Endodermal cell (in vitro differentiated cells): ENCODE measurements at regions not wholly inside any gene's neighbourhood (a gene's known extent, or its start where the extent isn't known, plus 50 kb on each side); places are given as distances from the start of the nearest gene placed in this dataset.
A peak's percentile ranks its signal among the peaks of the same experiment; 100 is the strongest.

ENCODE experiments used
- DNase-seq: peaks from one replicate; pipeline ENCODE4 v3.0.0-alpha.2; 2017
- H3K27ac ChIP-seq: 2 replicates; pipeline ENCODE4 v1.5.1; 2013; ENCODE audit warnings: mild to moderate bottlenecking, low read depth, low read length, moderate library complexity
- H3K27me3 ChIP-seq: 2 replicates; pipeline ENCODE4 v1.6.1; 2013; ENCODE audit warnings: mild to moderate bottlenecking, low read length, moderate library complexity; ENCODE audit not compliant: insufficient read depth, control insufficient read depth, poor library complexity, severe bottlenecking
- H3K36me3 ChIP-seq: 2 replicates; pipeline ENCODE4 v1.7.0; 2013; ENCODE audit warnings: mild to moderate bottlenecking, low read length, moderate library complexity; ENCODE audit not compliant: control insufficient read depth, insufficient read depth
- H3K4me1 ChIP-seq: one replicate; pipeline ENCODE4 v1.7.0; 2013; ENCODE audit warnings: low read length; ENCODE audit not compliant: control insufficient read depth, insufficient read depth
- H3K4me3 ChIP-seq: 2 replicates; pipeline ENCODE4 v1.5.1; 2013; ENCODE audit warnings: mild to moderate bottlenecking, low read length, moderate library complexity
- H3K9ac ChIP-seq: 2 replicates; pipeline ENCODE4 v1.6.1; 2013; ENCODE audit warnings: mild to moderate bottlenecking, low read length, moderate library complexity; ENCODE audit not compliant: poor library complexity, severe bottlenecking; ENCODE audit errors: extremely low read depth
- H3K9me3 ChIP-seq: 2 replicates; pipeline ENCODE4 v1.6.1; 2013; ENCODE audit warnings: mild to moderate bottlenecking, low read length, moderate library complexity; ENCODE audit not compliant: control insufficient read depth
- H3K27ac Mint-ChIP-seq: 2 replicates; pipeline ENCODE4 v1.8.0; 2020; ENCODE audit warnings: mixed read lengths
- H3K27me3 Mint-ChIP-seq: 2 replicates; pipeline ENCODE4 v1.8.0; 2021; ENCODE audit warnings: mild to moderate bottlenecking, mixed read lengths; ENCODE audit not compliant: insufficient read depth
- H3K36me3 Mint-ChIP-seq: 2 replicates; pipeline ENCODE4 v1.8.0; 2020; ENCODE audit warnings: low read depth, mixed read lengths
- H3K4me1 Mint-ChIP-seq: 2 replicates; pipeline ENCODE4 v1.8.0; 2020; ENCODE audit warnings: mixed read lengths
- H3K4me3 Mint-ChIP-seq: 2 replicates; pipeline ENCODE4 v1.8.0; 2020; ENCODE audit warnings: mild to moderate bottlenecking, moderate library complexity, mixed read lengths
- H3K9me3 Mint-ChIP-seq: 2 replicates; pipeline ENCODE4 v1.8.0; 2020; ENCODE audit warnings: mild to moderate bottlenecking, mixed read lengths
- WGBS, 2 experiments: methylation state at CpG; one replicate each; pipeline versions ENCODE4 v1.1.5 to v1.1.7; 2013; ENCODE audit warnings: missing lambda C conversion rate in 2 of 2, mixed read lengths in 1 of 2; ENCODE audit not compliant: insufficient coverage in 1 of 2, insufficient read length in 1 of 2; 5-methylcytosine and 5-hydroxymethylcytosine counted together
- TF ChIP-seq, protein P1 (sequence below): fragments of 200-600 bp; sonication (generic); conservative IDR thresholded peaks from 2 replicates; pipeline ENCODE4 v1.5.0; 2021; ENCODE audit warnings: antibody characterized with exemption, mild to moderate bottlenecking

DNA sequence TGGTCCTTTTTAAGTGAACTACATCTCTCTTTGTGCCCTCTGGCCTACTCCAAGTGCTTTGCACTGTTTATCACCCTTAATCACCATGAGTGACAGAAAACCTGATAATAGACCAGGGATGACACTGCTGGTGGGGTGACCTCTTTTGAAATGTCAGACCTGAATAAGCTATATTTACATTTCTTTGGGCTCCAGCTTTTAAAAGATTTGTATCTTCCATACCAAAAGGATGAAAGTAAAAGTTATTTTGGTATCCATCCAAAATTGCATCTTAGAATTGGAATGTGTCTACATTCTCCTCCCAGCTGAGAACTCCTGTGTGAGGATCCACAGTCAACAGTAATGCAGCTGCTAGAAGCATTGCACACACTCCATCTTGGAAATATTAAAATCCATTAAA lies 370.0 kb downstream of the CDH11 start:
- Mint-ChIP-seq H3K27me3 (no peaks in the 10 kb centered on the region), H3K36me3 (no peaks in the 10 kb centered on the region), H3K27ac (no peak overlapping the region), H3K4me1 (no peaks in the 10 kb centered on the region), H3K9me3 (no peaks in the 10 kb centered on the region), H3K4me3 (no peak overlapping the region)
- no peak overlapping the region for H3K4me3 ChIP-seq
- H3K36me3 ChIP-seq: no peaks in the 10 kb centered on the region
- no peaks in the 10 kb centered on the region for H3K4me1 ChIP-seq
- peak overlapping the region; percentile 7 for H3K27ac ChIP-seq
- DNase-seq: no peak
- H3K9ac ChIP-seq: no peak overlapping the region
- H3K9me3 ChIP-seq: no peaks in the 10 kb centered on the region
- H3K27me3 ChIP-seq: no peaks in the 10 kb centered on the region
- TF ChIP-seq, protein P1, sequence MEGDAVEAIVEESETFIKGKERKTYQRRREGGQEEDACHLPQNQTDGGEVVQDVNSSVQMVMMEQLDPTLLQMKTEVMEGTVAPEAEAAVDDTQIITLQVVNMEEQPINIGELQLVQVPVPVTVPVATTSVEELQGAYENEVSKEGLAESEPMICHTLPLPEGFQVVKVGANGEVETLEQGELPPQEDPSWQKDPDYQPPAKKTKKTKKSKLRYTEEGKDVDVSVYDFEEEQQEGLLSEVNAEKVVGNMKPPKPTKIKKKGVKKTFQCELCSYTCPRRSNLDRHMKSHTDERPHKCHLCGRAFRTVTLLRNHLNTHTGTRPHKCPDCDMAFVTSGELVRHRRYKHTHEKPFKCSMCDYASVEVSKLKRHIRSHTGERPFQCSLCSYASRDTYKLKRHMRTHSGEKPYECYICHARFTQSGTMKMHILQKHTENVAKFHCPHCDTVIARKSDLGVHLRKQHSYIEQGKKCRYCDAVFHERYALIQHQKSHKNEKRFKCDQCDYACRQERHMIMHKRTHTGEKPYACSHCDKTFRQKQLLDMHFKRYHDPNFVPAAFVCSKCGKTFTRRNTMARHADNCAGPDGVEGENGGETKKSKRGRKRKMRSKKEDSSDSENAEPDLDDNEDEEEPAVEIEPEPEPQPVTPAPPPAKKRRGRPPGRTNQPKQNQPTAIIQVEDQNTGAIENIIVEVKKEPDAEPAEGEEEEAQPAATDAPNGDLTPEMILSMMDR: no peak

DNA sequence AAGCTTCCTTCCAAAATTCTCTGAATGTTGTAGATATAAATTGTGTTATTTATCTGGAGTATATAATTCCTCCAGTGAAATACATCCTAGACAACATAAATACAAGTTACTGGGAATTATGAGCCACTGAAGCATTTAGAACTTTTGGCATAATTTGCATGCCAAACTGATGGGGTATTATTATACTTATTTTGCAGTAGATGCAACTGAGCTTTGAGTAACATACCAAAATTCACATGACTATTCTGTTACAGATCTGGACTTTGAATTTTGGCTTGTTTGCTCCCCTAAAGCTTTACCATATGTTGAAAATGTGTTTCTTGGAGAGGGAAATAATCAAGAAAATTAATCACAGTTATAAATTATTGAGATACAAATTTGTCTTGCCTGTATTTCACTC lies 372.5 kb downstream of the CDH11 start:
- H3K36me3 ChIP-seq: no peaks in the 10 kb centered on the region
- Mint-ChIP-seq H3K9me3 (no peaks in the 10 kb centered on the region), H3K27me3 (no peaks in the 10 kb centered on the region), H3K36me3 (no peaks in the 10 kb centered on the region), H3K4me1 (no peaks in the 10 kb centered on the region), H3K4me3 (no peak overlapping the region), H3K27ac (no peak overlapping the region)
- DNase-seq: no peak
- H3K9ac ChIP-seq: no peak overlapping the region
- H3K27ac ChIP-seq: no peak overlapping the region
- H3K4me3 ChIP-seq: no peak overlapping the region
- H3K27me3 ChIP-seq: no peaks in the 10 kb centered on the region
- TF ChIP-seq, protein P1: no peak
- no peaks in the 10 kb centered on the region for H3K4me1 ChIP-seq
- H3K9me3 ChIP-seq: no peaks in the 10 kb centered on the region

DNA sequence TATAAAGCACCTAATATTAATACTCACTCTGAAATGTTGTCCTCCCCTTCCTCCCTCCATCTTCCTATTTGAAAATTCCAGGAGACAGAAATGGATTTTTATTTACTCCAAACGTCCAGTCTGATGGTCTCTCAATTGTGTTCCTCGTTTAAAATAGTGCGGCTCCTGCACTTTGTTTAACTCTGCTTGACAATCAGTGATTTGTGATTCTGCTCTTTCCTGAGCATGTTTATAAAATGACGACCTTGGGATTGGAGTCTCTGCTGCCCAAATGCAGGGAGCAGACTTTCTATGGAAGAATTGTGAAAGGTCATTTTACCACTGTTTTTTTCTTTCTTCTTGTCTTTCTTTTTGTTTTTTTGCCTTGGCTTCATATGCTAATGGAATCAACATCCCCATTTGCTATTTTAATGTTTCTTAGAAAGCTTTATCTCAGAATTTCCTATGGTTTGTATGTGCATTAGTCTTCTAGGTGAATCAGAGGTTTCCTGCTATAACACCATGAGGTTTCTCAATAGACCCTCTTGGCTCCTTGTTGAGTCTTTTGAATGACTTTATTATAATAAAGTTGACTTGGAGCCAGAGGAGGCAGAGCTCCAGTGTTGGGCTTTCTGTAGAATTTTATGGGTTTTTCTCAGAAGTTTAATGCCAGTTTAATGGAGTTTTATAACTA lies 376.5 kb downstream of the CDH11 start:
- Histone ChIP-seq H3K27me3 (no peaks in the 10 kb centered on the region), H3K9me3 (no peaks in the 10 kb centered on the region), H3K4me1 (no peaks in the 10 kb centered on the region), H3K4me3 (no peak overlapping the region), H3K27ac (no peak overlapping the region), H3K36me3 (no peaks in the 10 kb centered on the region), H3K9ac (no peak overlapping the region)
- no peak for DNase-seq
- 80 to 81% methylated on average over 4 of the region's 4 CpGs for WGBS, 2 experiments
- TF ChIP-seq, protein P1: no peak
- Mint-ChIP-seq H3K36me3 (no peaks in the 10 kb centered on the region), H3K4me3 (no peak overlapping the region), H3K27me3 (no peaks in the 10 kb centered on the region), H3K9me3 (no peaks in the 10 kb centered on the region), H3K4me1 (no peaks in the 10 kb centered on the region), H3K27ac (no peak overlapping the region)
